HCT116 (cell line): ENCODE measurements at regions not wholly inside any gene's neighbourhood (a gene's known extent, or its start where the extent isn't known, plus 50 kb on each side); places are given as distances from the start of the nearest gene placed in this dataset.

ENCODE experiments used
- ATAC-seq: fragments of 200-7000 bp; cut with Tn5 transposase; 2 replicates; pipeline ENCODE4 v1.9.1; 2020; ENCODE audit warnings: mild to moderate bottlenecking, moderate library complexity
- BruUV-seq: library from RNA; stranded (reverse); fragments of 400-500 nt; replicated peaks from 2 replicates; lab custom pipeline; 2021; lab: Mats Ljungman, UMichigan
- CTCF ChIA-PET: fragments of 300-600 bp; sonication (Branson Sonifier 250); formaldehyde crosslinking; loops from one replicate; lab custom pipeline; 2021; ENCODE audit warnings: antibody characterized with exemption; lab: Charles Lee
- POLR2A ChIA-PET: fragments of 300-600, 350-600 bp; sonication (Branson Sonifier 250); formaldehyde crosslinking; loops from one replicate; lab custom pipeline; 2021; ENCODE audit warnings: antibody characterized with exemption; lab: Charles Lee
- RAD21 ChIA-PET, 2 experiments: fragments of 300-600 bp; sonication (Branson Sonifier 250); formaldehyde crosslinking; loops; one replicate each; lab custom pipeline; 2023; ENCODE audit warnings: low total read pairs in 2 of 2; ENCODE audit not compliant: uncharacterized antibody in 2 of 2, unreplicated experiment in 2 of 2, low non-redundant PET in 1 of 2; lab: Charles Lee
- DNase-seq: peaks from one replicate; pipeline ENCODE4 v3.0.0-alpha.2; 2010; ENCODE audit warnings: low read depth, low spot score
- H2AFZ ChIP-seq: fragments of 200-600 bp; shearing (Covaris generic), sonication (generic); 2 replicates; pipeline ENCODE4 v1.6.1; 2017; ENCODE audit warnings: low read depth, mixed run types, mixed read lengths, antibody characterized with exemption, low read length; ENCODE audit not compliant: poor library complexity, severe bottlenecking
- H3K27ac ChIP-seq: 2 replicates; pipeline ENCODE4 v1.5.1; 2012; ENCODE audit warnings: low read depth, low read length
- H3K27me3 ChIP-seq: fragments of 200-600 bp; sonication (generic); 2 replicates; pipeline ENCODE4 v1.6.1; 2016; ENCODE audit warnings: mixed run types, low read length, mixed read lengths; ENCODE audit not compliant: insufficient read depth
- H3K36me3 ChIP-seq, 2 experiments: fragments of 200-500 bp in 1 of 2; fragments of 200-600 bp in 1 of 2; sonication (Bioruptor generic) in 1 of 2; sonication (generic) in 1 of 2; 2 replicates each; pipeline versions ENCODE4 v1.5.1 to v1.6.1; 2014 to 2016; ENCODE audit warnings: low read length in 2 of 2, inconsistent platforms in 1 of 2, mixed read lengths in 1 of 2, mixed run types in 1 of 2; ENCODE audit not compliant: insufficient read depth in 2 of 2, control insufficient read depth in 1 of 2
- H3K4me1 ChIP-seq, 2 experiments: fragments of 200-600 bp in 1 of 2; sonication (generic) in 1 of 2; 2 replicates each; pipeline versions ENCODE4 v1.5.1 to v1.6.1; 2012 to 2017; ENCODE audit warnings: low read length in 2 of 2, inconsistent platforms in 1 of 2, mild to moderate bottlenecking in 1 of 2, mixed read lengths in 1 of 2, mixed run types in 1 of 2, moderate library complexity in 1 of 2; ENCODE audit not compliant: insufficient read depth in 2 of 2, control insufficient read depth in 1 of 2
- H3K4me2 ChIP-seq: fragments of 200-600 bp; sonication (generic); 2 replicates; pipeline ENCODE4 v1.6.1; 2017; ENCODE audit warnings: mixed run types, low read length, mixed read lengths
- H3K4me3 ChIP-seq, 2 experiments: fragments of 200-600 bp in 1 of 2; sonication (generic) in 1 of 2; replicated peaks in 1 of 2; 2 replicates each; pipeline ENCODE4 v1.5.1; 2011 to 2016; ENCODE audit warnings: low read length in 2 of 2, control low read depth in 1 of 2, low read depth in 1 of 2, mild to moderate bottlenecking in 1 of 2, mixed read lengths in 1 of 2, mixed run types in 1 of 2
- H3K79me2 ChIP-seq: fragments of 200-600 bp; sonication (generic); 2 replicates; pipeline ENCODE4 v1.6.1; 2017; ENCODE audit warnings: mild to moderate bottlenecking, mixed run types, low read length, moderate library complexity, mixed read lengths; ENCODE audit not compliant: insufficient read depth
- H3K9ac ChIP-seq: fragments of 200-600 bp; sonication (generic); 2 replicates; pipeline ENCODE4 v1.6.1; 2016; ENCODE audit warnings: low read length, mixed read lengths
- H3K9me2 ChIP-seq: fragments of 200-600 bp; sonication (generic), shearing (Covaris generic); 2 replicates; pipeline ENCODE4 v1.6.1; 2017; ENCODE audit warnings: mixed run types, mild to moderate bottlenecking, moderate library complexity; ENCODE audit not compliant: insufficient read depth
- H3K9me3 ChIP-seq, 2 experiments: fragments of 200-500 bp in 1 of 2; fragments of 200-600 bp in 1 of 2; sonication (Bioruptor generic) in 1 of 2; sonication (generic) in 1 of 2; 2 replicates each; pipeline ENCODE4 v1.6.1; 2014 to 2017; ENCODE audit warnings: low read length in 2 of 2, mixed read lengths in 2 of 2, inconsistent platforms in 1 of 2, low read depth in 1 of 2, mild to moderate bottlenecking in 1 of 2, mixed run types in 1 of 2, moderate library complexity in 1 of 2; ENCODE audit not compliant: control insufficient read depth in 1 of 2, insufficient read depth in 1 of 2
- H4K20me1 ChIP-seq: fragments of 200-600 bp; sonication (generic), shearing (Covaris generic); 2 replicates; pipeline ENCODE4 v1.6.1; 2017; ENCODE audit warnings: mixed run types, mild to moderate bottlenecking, moderate library complexity; ENCODE audit not compliant: insufficient read depth
- CBX3 ChIP-seq: IDR thresholded peaks from 2 replicates; pipeline ENCODE4 v1.6.1; 2012; ENCODE audit warnings: low read depth
- CEBPB ChIP-seq: IDR thresholded peaks from 2 replicates; pipeline ENCODE4 v1.6.1; 2012; ENCODE audit warnings: low read depth
- EGR1 ChIP-seq: IDR thresholded peaks from 2 replicates; pipeline ENCODE4 v1.6.1; 2012; ENCODE audit warnings: low read depth
- ELF1 ChIP-seq: IDR thresholded peaks from 2 replicates; pipeline ENCODE4 v1.6.1; 2012; ENCODE audit warnings: low read depth, borderline replicate concordance
- JUND ChIP-seq: IDR thresholded peaks from 2 replicates; pipeline ENCODE4 v1.6.1; 2012
- POLR2A ChIP-seq: IDR thresholded peaks from 2 replicates; pipeline ENCODE4 v1.7.0; 2011; ENCODE audit warnings: borderline replicate concordance; ENCODE audit not compliant: insufficient read depth, insufficient read length; ENCODE audit errors: extremely low read depth
- RAD21 ChIP-seq: IDR thresholded peaks from 2 replicates; pipeline ENCODE4 v1.6.1; 2012; ENCODE audit warnings: low read depth, mild to moderate bottlenecking
- SIN3A ChIP-seq: IDR thresholded peaks from 2 replicates; pipeline ENCODE4 v1.6.1; 2012; ENCODE audit warnings: low read depth
- SRF ChIP-seq: IDR thresholded peaks from 2 replicates; pipeline ENCODE4 v1.6.1; 2012; ENCODE audit warnings: low read depth
- TCF7L2 ChIP-seq: IDR thresholded peaks from 2 replicates; pipeline ENCODE4 v1.7.0; 2011; ENCODE audit warnings: borderline replicate concordance, inconsistent platforms; ENCODE audit not compliant: insufficient read depth, insufficient read length; ENCODE audit errors: extremely low read depth
- ZFX ChIP-seq: fragments of 450-650 bp; IDR thresholded peaks from 2 replicates; pipeline ENCODE4 v1.6.1; 2017
- ZNF274 ChIP-seq: fragments of 200-500 bp; sonication (Bioruptor generic); IDR thresholded peaks from 2 replicates; pipeline ENCODE4 v1.6.1; 2014; ENCODE audit warnings: mild to moderate bottlenecking, low read depth, low read length, inconsistent platforms
- intact Hi-C: fragments of 100-400 bp; cut with micrococcal nuclease; formaldehyde crosslinking; loops from 2 replicates; pipeline ENCODE4 v1.10.0; 2022
- TF ChIP-seq, protein P1 (sequence below), 3 experiments: fragments of 200-600 bp in 1 of 3; sonication (generic) in 1 of 3; IDR thresholded peaks in 2 of 3; conservative IDR thresholded peaks in 1 of 3; 2 replicates each; pipeline ENCODE4 v1.5.1; 2012 to 2017; ENCODE audit warnings: low read depth in 2 of 3, low read length in 2 of 3, antibody characterized with exemption in 1 of 3, borderline replicate concordance in 1 of 3, control low read depth in 1 of 3, mild to moderate bottlenecking in 1 of 3, mixed read lengths in 1 of 3, mixed run types in 1 of 3, moderate library complexity in 1 of 3; ENCODE audit not compliant: insufficient read depth in 1 of 3
- TF ChIP-seq, protein P2 (sequence below): IDR thresholded peaks from 2 replicates; pipeline ENCODE4 v1.6.1; 2012; ENCODE audit warnings: low read depth
- TF ChIP-seq, protein P3 (sequence below): IDR thresholded peaks from 2 replicates; pipeline ENCODE4 v1.6.1; 2012

DNA sequence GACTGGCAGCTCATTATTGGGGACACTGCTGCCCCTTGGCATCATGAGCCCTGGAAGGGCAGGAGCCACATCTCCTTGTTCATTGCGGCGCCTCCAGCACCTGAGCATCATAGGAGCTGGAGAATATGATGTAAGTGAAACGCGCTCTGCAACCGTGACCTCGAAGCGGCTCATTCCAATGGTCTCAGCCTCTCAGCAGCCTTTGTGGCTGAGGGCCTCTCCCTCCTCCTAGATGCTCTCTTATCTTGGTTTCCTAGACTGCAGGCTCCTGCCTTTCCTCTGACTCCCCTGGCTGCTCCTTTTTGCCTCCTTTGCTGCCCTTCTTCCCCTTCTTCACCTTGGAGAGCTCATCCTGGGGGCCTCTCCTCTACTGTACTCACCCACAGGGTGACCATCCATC lies 83.6 kb upstream of the CASZ1 start (continued):
- TF ChIP-seq TCF7L2: no peak
- no peak for TF ChIP-seq JUND
- TF ChIP-seq SIN3A: no peak
- TF ChIP-seq CEBPB: no peak
- no peak for TF ChIP-seq ELF1
- TF ChIP-seq CBX3: no peak
- no peak for TF ChIP-seq ZNF274
- no peak for TF ChIP-seq POLR2A

DNA sequence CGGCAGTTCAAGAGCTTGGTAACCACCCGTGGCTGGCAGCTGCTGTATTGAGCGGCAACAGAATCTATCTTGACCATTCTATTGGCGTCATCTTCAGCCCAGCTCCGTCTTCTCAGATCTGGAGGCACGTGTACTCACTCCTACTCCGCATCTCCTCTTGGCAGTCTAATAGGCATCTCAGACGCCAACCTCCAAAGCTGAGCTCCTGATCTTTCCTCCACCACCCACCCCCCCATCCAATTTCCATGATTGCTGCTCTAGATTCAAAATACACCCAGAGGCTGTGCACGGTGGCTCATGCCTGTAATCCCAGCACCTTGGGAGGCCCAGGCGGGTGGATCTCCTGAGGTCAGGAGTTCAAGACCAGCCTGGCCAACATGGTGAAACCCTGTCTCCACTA lies 84.6 kb upstream of the CASZ1 start:
- CTCF ChIA-PET: no interaction called here

More for the DNA sequence above, 84.6 kb upstream of the CASZ1 start:
- H2AFZ ChIP-seq: no peak overlapping the region
- no peak overlapping the region for H3K4me2 ChIP-seq
- H4K20me1 ChIP-seq: no peaks in the 10 kb centered on the region
- H3K9me2 ChIP-seq: no peaks in the 10 kb centered on the region
- no peak overlapping the region for H3K9ac ChIP-seq
- H3K4me1 ChIP-seq: no peaks in the 10 kb centered on the region
- TF ChIP-seq, protein P1, sequence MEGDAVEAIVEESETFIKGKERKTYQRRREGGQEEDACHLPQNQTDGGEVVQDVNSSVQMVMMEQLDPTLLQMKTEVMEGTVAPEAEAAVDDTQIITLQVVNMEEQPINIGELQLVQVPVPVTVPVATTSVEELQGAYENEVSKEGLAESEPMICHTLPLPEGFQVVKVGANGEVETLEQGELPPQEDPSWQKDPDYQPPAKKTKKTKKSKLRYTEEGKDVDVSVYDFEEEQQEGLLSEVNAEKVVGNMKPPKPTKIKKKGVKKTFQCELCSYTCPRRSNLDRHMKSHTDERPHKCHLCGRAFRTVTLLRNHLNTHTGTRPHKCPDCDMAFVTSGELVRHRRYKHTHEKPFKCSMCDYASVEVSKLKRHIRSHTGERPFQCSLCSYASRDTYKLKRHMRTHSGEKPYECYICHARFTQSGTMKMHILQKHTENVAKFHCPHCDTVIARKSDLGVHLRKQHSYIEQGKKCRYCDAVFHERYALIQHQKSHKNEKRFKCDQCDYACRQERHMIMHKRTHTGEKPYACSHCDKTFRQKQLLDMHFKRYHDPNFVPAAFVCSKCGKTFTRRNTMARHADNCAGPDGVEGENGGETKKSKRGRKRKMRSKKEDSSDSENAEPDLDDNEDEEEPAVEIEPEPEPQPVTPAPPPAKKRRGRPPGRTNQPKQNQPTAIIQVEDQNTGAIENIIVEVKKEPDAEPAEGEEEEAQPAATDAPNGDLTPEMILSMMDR (IDR thresholded peaks at IDR 0.05 in 2 of 3, conservative IDR thresholded peaks at IDR 0.05 in 1 of 3; ENCODE audit: borderline replicate concordance in 1 of 3, insufficient read depth in 1 of 3, low read depth in 2 of 3, low read length in 2 of 3): no peak
- TF ChIP-seq RAD21: no peak
- TF ChIP-seq CBX3: no peak
- TF ChIP-seq, protein P2, sequence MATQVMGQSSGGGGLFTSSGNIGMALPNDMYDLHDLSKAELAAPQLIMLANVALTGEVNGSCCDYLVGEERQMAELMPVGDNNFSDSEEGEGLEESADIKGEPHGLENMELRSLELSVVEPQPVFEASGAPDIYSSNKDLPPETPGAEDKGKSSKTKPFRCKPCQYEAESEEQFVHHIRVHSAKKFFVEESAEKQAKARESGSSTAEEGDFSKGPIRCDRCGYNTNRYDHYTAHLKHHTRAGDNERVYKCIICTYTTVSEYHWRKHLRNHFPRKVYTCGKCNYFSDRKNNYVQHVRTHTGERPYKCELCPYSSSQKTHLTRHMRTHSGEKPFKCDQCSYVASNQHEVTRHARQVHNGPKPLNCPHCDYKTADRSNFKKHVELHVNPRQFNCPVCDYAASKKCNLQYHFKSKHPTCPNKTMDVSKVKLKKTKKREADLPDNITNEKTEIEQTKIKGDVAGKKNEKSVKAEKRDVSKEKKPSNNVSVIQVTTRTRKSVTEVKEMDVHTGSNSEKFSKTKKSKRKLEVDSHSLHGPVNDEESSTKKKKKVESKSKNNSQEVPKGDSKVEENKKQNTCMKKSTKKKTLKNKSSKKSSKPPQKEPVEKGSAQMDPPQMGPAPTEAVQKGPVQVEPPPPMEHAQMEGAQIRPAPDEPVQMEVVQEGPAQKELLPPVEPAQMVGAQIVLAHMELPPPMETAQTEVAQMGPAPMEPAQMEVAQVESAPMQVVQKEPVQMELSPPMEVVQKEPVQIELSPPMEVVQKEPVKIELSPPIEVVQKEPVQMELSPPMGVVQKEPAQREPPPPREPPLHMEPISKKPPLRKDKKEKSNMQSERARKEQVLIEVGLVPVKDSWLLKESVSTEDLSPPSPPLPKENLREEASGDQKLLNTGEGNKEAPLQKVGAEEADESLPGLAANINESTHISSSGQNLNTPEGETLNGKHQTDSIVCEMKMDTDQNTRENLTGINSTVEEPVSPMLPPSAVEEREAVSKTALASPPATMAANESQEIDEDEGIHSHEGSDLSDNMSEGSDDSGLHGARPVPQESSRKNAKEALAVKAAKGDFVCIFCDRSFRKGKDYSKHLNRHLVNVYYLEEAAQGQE: no peak
- TF ChIP-seq TCF7L2: no peak
- TF ChIP-seq CEBPB: no peak
- TF ChIP-seq, protein P3, sequence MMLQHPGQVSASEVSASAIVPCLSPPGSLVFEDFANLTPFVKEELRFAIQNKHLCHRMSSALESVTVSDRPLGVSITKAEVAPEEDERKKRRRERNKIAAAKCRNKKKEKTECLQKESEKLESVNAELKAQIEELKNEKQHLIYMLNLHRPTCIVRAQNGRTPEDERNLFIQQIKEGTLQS: no peak
- no peak for TF ChIP-seq SIN3A
- no peak for TF ChIP-seq SRF
- no peak for TF ChIP-seq EGR1
- no peak for TF ChIP-seq ZNF274
- no peak for TF ChIP-seq ZFX
- ChIA-PET POLR2A (no interaction called here), RAD21 (no interaction called here)
- intact Hi-C loops: no loop called here
- no TSS peak for BruUV-seq
- no peaks in the 10 kb centered on the region for H3K79me2 ChIP-seq
- no peak overlapping the region for H3K27ac ChIP-seq
- H3K27me3 ChIP-seq: no peaks in the 10 kb centered on the region
- H3K9me3 ChIP-seq: no peaks in the 10 kb centered on the region
- ATAC-seq: no peak
- H3K4me3 ChIP-seq: no peak overlapping the region
- no peak for DNase-seq
- H3K36me3 ChIP-seq: no peaks in the 10 kb centered on the region
